ENCODE measurements at regions not wholly inside any gene's neighbourhood (a gene's known extent, or its start where the extent isn't known, plus 50 kb on each side); places are given as distances from the start of the nearest gene placed in this dataset.

DNA sequence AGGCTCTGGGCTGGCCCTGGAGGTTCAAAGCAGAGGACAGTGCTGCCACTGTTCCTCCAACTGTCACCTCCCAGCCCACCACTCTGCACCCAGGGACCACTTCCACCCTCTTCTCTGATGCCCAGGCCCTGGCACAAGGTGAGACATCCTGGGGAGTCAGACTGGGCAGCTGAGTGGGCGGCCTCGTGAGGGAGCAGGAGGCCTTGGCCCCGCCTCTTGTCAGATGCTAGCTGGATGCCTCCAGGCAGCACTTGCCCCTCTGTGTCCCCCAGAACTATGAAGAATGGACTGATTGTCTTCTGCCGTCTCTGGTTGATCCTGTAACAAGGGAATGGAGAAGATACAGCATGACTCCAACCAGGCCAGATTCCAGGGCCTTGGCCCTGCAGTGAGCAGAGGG is 191.0 kb upstream of the LINGO1 start:
- no peak for DNase-seq

DNA sequence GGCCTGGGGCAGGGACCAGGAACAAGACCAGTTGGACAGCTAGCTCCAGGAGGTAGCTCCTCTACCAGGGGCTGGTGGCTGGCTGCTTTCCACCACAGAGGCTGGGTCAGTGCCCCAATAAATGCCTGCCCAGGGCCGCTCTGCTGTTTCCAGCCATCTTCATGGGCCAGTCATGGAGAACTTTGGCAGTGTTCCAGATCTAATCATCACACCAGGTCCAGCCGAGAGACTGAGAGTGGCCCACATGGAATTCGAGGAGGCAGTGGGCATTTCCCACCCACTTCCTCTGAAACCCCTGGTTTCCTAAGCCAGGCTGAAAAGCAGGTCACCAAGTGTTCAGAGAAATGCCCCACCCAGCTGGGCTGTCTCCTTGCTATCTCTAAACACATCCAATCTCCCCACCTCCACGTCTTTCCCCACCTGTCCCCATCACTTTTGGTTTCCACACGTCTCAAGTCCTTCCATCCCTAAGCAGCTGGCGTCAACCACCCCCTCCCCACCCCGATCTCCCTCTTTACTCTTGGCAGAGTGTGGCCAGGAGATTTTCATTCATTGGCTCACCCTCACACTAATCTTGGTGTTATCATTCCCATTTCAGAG is 190.0 kb upstream of the LINGO1 start:
- DNase-seq, result no peak

DNA sequence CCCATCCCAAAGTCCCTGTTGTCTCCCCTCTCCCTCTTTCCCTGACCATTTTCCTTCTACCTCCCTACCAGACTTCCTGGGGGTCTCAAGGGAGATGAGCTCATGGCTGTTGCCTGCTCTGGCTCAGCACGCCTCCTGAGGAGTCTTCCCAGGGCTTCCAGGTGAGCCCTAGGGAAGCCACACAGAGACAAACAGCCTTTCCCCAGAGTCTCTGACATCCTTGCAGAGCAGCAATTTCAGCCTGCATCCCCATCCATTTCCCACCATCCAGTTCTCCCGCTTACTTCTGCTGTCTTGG is 189.2 kb upstream of the LINGO1 start:
- DNase-seq, result no peak

DNA sequence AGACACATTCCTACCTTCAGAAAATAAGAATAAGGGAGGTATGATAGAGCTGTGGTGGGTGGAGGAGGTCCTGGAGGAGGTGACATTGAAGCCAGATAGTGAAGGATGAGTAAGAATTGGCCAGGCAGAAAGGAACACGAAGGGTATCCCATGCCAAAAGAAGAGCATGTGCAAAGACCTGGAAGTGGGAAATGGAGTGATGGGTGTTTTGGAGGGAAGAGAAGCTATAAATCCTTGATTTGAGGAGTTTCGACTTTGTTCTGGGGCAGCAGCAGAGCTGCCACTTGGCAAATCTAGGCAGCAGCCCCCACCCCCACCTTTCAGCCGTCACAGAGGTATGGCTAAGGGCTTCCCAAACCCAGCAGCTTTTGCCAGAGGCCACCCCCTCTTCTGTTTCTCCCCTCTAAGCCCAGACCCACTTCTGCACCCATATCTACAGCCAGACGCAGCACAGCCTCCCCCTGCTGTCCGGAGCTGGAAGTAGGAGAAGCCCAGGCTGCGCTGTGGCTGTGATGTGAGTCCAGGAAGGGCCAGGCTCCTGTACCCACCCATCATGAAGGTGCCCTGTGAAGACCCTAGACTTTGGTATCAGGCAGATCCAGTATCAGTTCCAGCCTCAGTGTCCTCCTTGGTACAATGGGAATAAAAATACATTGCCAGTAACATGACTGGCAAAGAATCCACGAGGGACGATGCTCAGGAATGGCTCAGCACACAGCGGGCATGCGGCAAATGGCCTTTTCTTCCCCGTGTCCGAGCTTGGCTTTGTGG is 188.7 kb upstream of the LINGO1 start:
- DNase-seq, result peak in 55 of 58 donors; percentile 5 to 82 (median 55)

DNA sequence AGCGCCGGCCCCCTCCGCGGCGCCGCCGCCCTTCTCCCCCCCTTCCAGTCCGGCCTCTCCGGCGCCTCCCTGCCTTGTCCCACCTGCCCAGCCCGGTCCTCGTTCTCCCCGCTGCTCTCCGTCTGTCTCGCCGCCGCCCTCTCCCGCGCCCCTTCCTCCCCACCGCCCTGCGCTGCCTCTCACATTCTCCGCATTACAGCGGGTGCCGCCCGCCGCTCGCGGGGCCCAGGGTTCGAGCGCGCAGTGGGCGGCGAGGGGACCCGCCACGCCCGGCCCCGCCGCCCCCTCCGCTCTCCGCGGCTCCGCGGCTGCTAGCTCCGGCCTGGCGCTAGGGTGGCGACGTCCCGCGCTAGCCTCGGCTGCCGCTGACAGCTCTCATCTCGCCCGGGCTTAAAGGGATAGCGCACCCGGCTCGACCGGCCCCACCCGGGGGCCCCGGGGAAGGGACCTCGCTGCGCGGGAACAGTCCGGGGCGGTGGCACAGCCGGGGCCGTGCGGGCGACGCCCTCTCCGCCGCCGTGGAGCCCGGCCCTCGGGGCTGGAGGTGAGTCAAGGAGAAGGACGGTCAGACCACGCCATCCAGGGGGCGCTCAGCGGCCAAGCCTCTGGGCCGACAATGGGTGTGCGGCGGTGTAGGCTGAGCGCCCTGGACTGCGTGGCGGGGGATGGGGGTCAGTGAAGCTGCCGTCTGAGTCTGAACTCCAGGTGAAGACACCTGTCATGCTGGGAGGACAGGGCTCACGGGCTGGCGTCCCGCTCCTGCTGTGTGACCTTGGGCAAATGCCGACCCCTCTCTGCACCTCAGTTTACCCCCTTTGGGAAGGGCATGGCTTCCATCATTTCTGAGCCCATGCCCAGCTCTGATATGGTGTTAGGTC is 187.4 kb upstream of the LINGO1 start:
- DNase-seq, result peak in 17 of 58 donors; percentile 20 to 62 (median 34)

DNA sequence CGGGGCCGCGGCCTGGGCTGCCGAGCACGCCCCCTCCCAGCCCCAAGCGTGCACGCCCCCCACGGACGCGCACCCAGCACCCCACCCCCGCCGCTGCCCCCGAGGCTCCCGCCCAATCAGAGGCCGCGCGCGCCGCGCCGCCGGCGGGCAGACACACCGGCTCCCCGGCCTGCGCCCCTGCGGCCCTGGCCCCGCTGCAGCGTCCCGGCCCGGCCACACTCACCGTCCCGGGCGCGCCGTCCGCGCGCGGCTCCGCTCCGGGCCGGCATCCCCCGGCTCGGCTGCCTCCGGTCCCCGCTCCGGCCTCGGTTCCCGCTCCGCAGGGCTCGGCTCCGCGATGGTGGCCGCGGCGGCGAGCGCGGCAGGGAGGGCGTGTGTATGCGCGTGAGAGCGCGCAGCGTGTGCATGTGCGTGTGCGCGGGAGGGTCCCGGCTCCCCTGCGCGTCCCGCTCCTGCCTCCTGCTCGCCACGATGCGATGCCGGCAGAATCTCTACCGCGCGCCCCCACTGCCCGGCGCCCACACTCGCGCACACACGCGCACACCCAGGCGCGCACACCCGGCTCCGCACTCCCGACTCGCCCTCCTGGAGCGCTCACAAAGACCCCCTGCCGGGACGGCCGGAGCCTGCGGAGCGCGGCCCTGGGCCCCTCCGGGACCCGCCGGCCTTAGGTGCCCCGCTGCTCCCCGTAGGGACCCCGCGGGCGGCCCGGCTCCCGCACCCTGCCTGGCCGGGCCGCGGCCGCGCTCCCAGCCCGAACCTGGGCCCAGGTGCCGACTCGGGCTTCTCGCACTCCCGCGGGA is 186.5 kb upstream of the LINGO1 start:
- peak in 31 of 58 donors; percentile 12 to 66 (median 34) for DNase-seq

DNA sequence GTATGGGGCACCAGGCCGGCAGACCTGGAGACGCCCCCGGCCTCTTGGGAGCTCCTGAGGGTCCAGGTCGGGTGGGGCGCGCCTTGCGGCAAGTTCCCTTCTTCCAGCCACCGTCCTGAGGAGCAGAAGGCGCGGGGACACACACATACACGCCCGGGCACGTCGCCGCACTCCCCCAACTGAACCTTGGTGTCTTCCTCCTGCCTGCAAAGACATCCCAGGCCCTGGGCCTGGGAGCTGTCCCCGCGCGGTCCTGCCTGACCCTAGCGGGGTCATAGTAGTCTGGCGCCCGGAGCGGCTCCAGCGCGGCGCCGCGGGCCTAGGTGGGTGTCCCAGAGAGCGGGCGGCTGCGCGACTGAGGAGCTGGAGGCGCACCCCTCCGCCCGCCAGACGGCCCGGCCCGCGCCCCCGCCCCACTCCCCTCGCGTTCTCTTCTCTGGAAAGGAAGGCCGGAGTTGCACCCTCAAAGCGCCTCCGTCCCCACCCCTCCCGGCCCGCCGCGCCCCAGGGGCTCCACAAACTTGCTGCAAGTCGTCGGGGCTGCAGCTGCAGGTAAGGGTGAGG is 185.9 kb upstream of the LINGO1 start:
- DNase-seq, result no peak

DNA sequence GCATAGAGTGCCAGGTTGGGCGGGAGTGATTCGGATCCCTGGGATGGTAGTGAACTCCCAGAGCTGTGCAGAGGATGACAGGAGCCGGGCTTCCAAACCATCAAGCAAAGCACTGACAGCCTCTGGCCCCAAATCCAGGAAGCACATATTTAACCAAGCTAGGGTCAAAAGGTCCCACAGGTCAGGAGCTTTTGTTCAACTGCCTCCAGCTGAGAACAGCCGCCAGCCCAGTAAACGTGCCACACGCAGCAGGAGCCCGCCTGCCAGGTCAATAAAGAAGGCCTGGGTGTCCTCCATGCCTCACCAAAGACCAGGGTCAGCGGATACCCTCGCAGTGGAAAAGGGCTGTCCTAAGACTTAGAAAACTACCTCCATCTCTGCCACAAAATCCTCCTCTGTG is 184.7 kb upstream of the LINGO1 start:
- no peak for DNase-seq

DNA sequence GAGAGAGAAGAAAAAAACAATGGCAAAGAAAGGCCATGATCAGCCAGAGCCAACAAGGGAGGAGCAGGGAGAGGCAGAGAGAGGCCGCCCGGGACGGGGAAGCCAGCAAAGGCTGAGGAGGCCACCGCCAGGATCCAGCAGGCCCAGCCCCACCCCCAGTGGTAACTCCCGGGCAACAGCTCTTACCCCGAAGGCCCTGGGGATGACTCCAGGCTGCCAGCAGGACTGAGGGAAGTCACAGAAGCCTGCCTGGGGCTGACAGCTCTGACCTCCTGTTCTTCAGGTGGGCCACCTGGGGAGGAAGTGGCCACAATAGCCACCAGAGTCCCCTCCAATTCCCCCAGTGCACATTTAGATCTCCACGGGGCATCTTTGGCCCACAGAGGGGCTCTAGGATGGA is 184.3 kb upstream of the LINGO1 start:
- no peak for DNase-seq

DNA sequence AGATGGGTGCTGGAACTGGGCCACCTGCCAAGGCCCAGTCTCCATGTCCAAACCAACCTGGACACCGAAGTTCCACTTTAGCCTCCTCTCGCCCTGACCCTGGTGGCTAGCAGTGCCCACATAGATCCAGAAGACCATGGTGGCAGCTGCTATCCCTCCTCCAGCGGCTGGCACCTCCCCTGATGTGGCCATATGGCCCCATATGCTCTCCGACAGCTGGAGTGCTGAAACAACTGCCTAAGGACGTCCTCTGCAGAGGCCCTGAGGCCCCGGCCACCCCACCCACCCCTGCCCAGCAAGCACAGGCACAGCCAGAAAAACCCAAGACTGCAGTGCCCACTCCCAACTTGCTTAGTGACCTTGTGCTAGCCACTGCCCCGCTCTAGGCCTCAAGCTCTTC is 182.3 kb upstream of the LINGO1 start:
- DNase-seq, result no peak

DNA sequence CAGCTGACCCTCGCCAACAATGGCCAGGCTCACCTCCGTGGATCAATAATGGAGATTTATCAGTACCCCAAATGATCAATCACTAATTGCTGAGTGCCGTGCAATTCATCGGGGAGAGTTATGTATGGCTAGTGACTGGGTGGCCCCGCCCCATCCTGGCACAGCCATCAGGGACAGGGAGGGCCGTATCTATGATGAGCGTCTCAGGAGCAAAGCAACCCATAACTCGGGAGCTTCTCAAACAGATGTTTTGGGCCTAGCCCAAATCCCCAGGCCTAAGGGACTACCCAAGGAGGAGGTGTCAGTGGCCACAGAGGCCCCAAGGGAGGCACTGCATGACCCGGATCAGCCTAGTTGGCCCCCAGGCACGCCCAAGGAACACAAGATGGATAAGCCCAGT is 180.0 kb upstream of the LINGO1 start:
- DNase-seq, result no peak

DNA sequence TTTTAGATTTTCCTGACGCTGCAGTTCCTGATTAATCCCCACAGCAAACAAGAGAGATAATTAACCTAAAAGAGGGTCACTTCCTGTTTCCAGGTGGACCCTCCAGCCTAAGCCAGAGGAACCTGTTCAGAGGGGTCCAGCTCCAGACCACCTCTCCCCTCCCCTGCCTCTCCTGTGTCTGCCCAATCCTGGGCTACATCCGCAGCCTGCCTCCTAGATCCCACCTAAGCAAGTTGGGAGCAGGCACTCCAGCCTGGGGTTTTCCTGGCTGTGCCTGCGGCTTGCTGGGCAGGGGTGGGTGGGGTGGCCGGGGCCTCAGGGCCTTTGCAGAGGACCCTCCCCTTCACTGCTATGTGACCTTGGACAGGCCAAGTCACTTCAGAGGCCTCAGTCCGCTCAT is 178.6 kb upstream of the LINGO1 start:
- no peak for DNase-seq

DNA sequence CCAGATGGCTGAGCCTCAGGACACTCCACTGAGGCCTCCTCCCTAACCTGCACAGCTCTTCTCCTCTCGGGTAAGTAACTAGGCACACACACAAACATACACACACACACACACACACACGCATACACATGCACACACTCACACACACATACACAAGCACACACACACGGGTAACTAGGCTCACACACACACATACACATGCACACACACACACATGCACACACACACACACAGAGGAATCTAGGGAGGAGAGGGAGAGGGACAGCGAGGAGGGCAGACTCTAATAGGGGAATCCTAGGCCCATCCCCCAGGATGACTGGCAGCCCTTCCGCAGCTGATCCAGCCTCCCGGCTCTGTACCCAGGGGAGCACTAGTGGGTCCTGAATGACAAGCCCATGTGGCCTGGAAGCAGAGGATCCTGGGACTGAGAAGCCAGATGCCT is 177.4 kb upstream of the LINGO1 start:
- DNase-seq, result no peak

DNA sequence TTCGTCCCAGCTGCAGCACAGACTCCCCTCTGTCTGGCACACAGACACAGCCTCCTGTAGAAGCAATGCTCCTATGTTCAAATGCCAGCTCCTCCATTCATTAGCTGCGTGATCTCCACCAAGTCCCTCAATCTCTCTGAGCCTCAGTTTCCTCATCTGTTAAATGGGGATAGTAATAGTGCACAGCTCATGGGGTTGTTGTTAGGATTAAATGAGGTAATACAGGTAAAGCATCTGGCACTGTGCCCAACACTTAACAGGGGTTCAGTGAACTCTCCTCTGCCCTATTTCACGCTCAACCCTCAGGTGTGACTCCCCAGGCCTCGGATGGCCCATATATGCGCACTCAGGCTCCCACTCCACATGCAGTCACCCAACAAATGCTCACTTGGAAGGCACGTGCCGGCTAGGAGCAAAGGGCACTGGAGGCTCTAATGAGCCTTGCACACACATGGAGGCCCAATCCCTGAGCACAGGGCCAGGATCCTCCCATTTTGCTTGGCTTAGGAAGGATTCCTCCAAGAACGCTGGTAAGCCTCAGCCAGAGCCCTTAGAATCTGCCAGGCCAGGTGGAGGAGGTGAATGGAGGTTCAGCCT is 176.0 kb upstream of the LINGO1 start:
- DNase-seq, result no peak

DNA sequence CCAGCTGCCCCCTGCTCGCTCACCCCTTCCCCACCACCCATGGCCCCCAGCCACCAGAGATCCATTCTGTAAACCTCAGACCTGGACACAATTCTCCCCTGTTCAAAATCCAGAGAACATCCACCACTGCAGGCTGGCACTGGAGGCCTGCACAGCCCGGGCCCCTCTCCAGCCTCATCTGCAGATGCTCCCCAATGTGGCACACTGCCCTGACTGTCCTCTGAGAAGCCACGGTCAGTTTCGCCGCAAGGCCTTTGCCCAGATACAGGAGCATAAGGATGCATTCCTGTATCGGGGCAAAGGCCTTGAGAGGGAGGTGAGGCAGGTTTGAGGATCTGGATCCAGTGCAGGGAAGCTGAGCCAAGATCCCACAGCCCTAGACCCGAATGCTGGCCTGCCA is 175.4 kb upstream of the LINGO1 start:
- DNase-seq, result peak in 41 of 58 donors; percentile 11 to 82 (median 47)

DNA sequence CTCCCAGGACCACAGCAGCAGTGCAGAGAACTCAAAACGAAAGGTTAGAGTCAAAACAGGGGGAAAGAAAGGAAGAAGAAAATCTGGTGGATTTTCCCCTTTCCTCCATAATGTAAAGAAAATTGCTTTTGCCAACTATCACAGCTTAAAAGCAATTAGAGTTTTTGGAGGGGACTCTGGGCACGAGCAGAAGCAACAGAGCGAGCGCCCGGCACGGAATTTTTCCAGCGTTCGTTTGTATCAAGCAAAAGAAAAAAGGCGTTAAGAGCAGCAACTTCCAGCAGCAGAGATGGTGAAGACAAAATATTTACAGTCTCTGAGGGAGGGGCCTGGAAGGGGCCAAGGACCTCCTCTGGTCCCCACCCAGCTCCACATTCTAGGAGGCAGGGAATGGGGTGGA is 174.9 kb upstream of the LINGO1 start:
- no peak for DNase-seq

DNA sequence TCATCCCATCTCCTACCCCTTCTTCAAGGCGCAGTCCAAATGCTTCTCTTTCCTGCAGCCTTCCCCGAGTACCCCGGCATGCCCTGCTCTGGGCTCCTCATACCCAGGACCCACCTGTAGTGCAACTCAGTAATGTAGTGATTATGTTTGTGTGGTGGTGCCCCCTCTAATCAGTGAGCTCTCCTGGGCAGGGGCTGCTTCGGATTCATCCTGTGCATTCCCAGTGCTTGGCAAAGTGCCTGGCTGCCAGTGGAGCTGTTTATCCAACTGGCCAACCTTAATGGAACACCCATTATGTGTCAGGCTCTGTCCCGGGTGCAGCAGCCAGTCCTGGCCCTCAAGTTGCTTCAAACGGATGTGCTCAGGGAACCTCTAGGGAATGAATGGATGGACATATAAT is 174.4 kb upstream of the LINGO1 start:
- DNase-seq, result peak in 2 of 58 donors; percentile 16 to 20

DNA sequence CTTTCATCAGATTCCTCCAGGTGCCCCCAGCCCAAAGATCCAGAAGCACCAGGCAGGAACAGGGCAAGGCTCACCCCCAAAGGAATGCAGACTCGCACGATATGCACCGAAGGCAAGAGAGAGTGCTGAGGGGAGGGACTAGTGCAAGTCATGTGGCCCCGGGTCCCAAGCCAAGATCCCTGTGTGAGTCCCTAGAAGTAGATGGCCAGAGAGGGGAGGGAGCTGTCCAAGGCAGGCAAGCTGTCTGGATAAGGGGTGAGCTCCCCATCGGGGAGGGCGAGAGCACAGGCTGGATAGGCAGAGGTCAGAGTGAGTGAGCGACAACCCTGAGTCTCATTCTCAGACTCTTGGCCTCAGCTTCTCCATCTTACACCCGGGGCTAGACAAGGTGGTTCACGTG is 171.5 kb upstream of the LINGO1 start:
- no peak for DNase-seq

DNA sequence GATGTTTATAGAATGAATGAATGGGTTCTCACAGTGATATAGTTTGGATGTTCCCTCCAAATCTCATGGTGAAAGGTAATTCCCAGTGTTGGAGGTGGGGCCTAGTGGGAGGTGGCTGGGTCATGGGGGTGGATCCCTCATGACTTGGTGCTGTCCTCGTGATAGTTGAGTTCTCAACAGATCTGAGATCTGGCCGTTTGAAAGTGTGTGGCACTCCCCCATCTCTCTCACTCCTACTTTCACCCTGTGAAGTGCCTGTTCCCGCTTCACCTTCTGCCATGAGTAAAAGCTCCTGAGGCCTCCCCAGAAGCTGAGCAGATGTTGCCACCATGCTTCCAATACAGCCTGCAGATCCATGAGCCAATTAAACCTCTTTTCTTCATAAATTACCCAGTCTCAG is 170.8 kb upstream of the LINGO1 start:
- DNase-seq, result no peak

DNA sequence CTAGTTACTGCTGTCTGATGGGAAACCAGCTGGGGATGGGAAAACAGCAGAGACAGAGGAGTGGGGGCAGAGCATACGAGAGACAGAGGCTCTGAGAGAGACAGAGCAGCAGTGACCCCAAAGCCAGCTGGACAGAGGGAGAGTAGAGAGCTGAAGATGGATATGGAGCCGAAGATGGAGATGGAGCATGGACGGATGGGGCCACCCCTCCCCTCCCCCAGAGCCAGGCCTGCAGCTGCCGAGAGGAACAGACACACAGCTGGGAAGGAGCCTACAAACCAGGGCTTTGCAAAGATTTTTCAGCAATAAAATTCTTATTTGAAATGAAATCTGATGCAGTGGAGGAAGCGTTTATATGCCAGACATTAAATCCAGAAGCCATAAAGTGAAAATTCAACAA is 167.6 kb upstream of the LINGO1 start:
- no peak for DNase-seq

DNA sequence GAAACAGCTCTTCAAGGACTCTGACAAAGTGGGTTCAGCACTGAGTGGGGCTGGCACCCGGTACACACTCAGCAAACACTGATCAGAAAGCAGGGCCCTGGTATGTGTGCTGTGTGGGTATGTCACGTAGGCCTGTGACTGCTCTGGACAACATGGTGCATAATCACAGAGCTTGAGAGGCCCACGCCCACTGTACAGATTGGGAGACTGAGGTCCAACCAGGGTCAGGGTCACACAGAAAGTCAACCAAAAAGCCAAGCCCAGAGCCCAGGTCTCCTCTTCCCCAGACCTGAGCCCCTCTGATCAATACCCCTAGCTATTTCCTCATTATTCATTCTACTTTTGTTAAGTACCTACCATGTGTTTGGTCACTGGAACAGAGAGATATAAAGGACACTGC is 166.1 kb upstream of the LINGO1 start:
- DNase-seq, result no peak

Measured in anterior cingulate cortex (tissue), 58 donors.